ENCODE measurements at regions not wholly inside any gene's neighbourhood (a gene's known extent, or its start where the extent isn't known, plus 50 kb on each side); places are given as distances from the start of the nearest gene placed in this dataset.

DNA sequence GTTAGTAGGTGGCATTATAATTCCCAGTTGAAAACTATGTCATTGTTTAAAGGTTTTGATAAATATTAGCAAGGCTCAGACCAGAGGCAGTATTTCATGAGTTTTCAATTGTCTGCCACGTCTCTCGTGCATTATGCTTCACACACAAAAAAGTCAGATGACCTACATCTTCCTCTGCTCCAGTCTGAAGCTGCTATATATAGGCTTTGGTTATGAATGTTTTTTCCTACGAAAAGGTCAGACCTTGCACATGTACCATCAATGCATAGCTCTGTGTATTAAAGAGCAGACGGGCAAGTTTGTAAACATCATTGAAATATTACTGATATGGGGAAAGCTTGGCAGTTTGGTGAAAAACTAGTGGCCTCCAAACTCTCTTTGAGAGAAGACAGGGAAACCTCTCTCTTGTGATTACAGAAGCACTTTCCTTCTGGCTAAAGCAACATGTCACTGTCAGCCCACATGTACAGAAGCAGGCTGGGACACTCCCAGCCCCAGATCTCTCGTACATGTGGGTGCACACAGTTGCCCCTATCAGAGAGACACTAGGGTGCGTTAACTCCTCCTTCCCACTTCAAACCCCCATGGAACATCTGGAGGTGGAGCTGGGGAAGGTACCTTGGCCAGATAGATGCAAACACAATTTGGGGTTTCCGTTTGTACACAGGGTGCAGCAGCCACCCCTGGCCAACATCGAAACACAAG is 184.0 kb upstream of the BCL6 start:
- no peaks in the 10 kb centered on the region for H3K36me3 ChIP-seq
- intact Hi-C loops (cut with DNase I; ENCODE audit: low total_unique reads), result no loop called here
- DNase-seq, result no peak
- WGBS, 5 donors, result 59 to 71% (median 66%) methylated on average over 8 of the region's 8 CpGs
- H3K27me3 ChIP-seq (replicated peaks in 1 of 7), result no peaks in the 10 kb centered on the region
- TF ChIP-seq CTCF (IDR thresholded peaks at IDR 0.05 in 8 of 11, conservative IDR thresholded peaks at IDR 0.05 in 3 of 11), result no peak
- H3K4me1 ChIP-seq, result peaks cover 0 to 19% (median 0%) of the 10 kb centered on the region in 6 donors
- H3K27ac ChIP-seq, result no peak overlapping the region
- H3K4me3 ChIP-seq, result no peak overlapping the region
- H3K9me3 ChIP-seq, result peaks cover 0 to 13% (median 8%) of the 10 kb centered on the region in 8 donors

GRCh38 chr3:187930021-187930420 is 184.8 kb upstream of the BCL6 start:
- Histone ChIP-seq H3K9me3 (peaks cover 0 to 6% (median under 1%) of the 10 kb centered on the region in 8 donors), H3K4me1 (peaks cover 0 to 23% (median 0%) of the 10 kb centered on the region in 6 donors), H3K36me3 (no peaks in the 10 kb centered on the region), H3K27ac (no peak overlapping the region), H3K27me3 (replicated peaks in 1 of 7) (no peaks in the 10 kb centered on the region), H3K4me3 (no peak overlapping the region)
- intact Hi-C loops (cut with DNase I; ENCODE audit: low total_unique reads), result no loop called here
- DNase-seq, result no peak
- WGBS, 5 donors, result 76 to 91% (median 86%) methylated on average over 3 of the region's 3 CpGs
- TF ChIP-seq POLR2AphosphoS5 (IDR thresholded peaks at IDR 0.05), result no peak
- TF ChIP-seq CTCF (IDR thresholded peaks at IDR 0.05 in 8 of 11, conservative IDR thresholded peaks at IDR 0.05 in 3 of 11), result no peak
- no peak for TF ChIP-seq POLR2A (IDR thresholded peaks at IDR 0.05)

DNA sequence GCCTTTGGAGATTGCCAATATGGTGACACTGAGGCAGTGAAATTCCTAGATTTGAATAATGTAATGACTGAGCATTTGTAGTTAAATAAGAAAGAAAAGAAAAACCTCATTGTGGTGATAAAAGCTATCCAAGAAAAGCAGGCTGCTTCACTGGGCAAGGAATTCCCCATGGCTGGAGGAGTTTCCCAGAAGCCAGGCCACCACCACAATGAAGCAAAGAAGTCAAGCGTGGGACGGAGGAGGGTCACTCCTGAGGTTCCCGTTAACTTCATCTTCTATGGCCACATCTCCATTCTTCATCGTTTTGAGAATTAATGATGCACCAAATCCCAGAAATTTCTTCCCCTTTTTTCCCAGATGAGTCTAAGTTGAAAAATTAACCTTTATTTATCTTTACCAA is 185.8 kb upstream of the BCL6 start:
- 73 to 86% (median 84%) methylated on average over 4 of the region's 4 CpGs for WGBS, 5 donors
- Histone ChIP-seq H3K27ac (no peak overlapping the region), H3K9me3 (no peaks in the 10 kb centered on the region), H3K4me1 (peaks cover 0 to 33% (median 10%) of the 10 kb centered on the region in 6 donors), H3K27me3 (replicated peaks in 1 of 7) (no peaks in the 10 kb centered on the region), H3K4me3 (no peak overlapping the region), H3K36me3 (no peaks in the 10 kb centered on the region)
- intact Hi-C loops (cut with DNase I; ENCODE audit: low total_unique reads), result no loop called here
- no peak for DNase-seq
- TF ChIP-seq CTCF (IDR thresholded peaks at IDR 0.05 in 8 of 11, conservative IDR thresholded peaks at IDR 0.05 in 3 of 11) (no peak), POLR2A (IDR thresholded peaks at IDR 0.05) (no peak), POLR2AphosphoS5 (IDR thresholded peaks at IDR 0.05) (no peak)

DNA sequence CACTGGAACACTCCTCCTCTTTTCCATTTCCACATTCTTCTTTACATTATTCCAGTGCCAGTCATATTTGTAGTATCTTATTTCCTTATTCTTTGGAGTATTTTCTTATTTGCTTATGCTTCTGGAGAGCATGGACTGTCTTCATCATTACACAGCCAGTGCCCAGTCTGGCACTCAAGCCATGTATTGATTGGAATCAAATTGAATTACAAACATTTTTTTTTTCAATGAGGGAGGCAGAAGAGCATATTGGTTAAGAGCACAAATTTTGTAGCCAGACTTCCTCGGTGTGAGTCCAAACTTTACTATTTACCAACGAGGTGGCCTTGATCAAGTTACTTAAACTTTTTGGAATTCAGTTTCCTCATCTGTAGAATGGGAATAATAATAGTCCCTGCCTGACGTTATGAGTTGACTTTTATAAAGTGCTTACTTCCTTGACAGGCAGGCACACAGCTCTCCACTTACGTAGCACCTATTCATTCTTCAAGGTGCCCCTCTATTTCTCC is 186.6 kb upstream of the BCL6 start:
- intact Hi-C loops (cut with DNase I; ENCODE audit: low total_unique reads), result no loop called here
- Histone ChIP-seq H3K36me3 (no peaks in the 10 kb centered on the region), H3K9me3 (no peaks in the 10 kb centered on the region), H3K27ac (no peak overlapping the region), H3K27me3 (replicated peaks in 1 of 7) (no peaks in the 10 kb centered on the region), H3K4me3 (no peak overlapping the region), H3K4me1 (peaks cover 0 to 33% (median 14%) of the 10 kb centered on the region in 6 donors)
- WGBS, 5 donors, result 59 to 72% (median 66%) methylated on average over 4 of the region's 4 CpGs
- DNase-seq, result no peak
- no peak for TF ChIP-seq POLR2A (IDR thresholded peaks at IDR 0.05)
- TF ChIP-seq POLR2AphosphoS5 (IDR thresholded peaks at IDR 0.05), result no peak
- no peak for TF ChIP-seq CTCF (IDR thresholded peaks at IDR 0.05 in 8 of 11, conservative IDR thresholded peaks at IDR 0.05 in 3 of 11)

Measured in spleen (tissue), 11 donors.